ENCODE measurements at regions not wholly inside any gene's neighbourhood (a gene's known extent, or its start where the extent isn't known, plus 50 kb on each side); places are given as distances from the start of the nearest gene placed in this dataset.

DNA sequence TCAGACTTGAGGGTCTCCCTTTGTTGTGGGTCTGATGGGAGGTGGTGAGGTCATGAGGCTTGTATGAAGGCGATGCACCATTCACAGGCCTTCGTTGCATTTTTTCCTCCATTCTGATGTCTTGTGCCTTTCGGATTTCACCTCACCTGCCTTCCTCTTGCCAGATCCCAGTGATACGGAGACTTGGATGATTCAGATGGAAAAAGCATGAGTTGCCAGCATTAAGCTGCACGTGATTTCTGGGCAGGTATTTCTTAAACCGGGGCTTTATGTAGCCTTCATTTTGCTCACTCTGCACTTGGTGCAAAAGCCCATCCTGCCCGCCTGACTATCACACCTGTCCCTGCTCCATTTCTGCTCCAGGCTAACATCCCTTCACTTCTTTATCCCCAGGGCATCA, 216.7 kb downstream of the SNX19 start:
- TF ChIP-seq EZH2 (IDR thresholded peaks at IDR 0.05) (no peak), POLR2AphosphoS5 (IDR thresholded peaks at IDR 0.05; ENCODE audit: borderline replicate concordance, low read depth, low read length) (no peak)
